ENCODE measurements at regions not wholly inside any gene's neighbourhood (a gene's known extent, or its start where the extent isn't known, plus 50 kb on each side); places are given as distances from the start of the nearest gene placed in this dataset.

GRCh38 chr2:189382668-189383067 lies 58.6 kb upstream of the WDR75 start:
- no peak overlapping the region for H3K4me3 Mint-ChIP-seq (ENCODE audit: low read depth, unreplicated experiment)
- TF ChIP-seq CTCF (IDR thresholded peaks at IDR 0.05; ENCODE audit: unreplicated experiment): no peak
- CTCF ChIA-PET: no interaction called here
- no peak overlapping the region for H3K27ac Mint-ChIP-seq (ENCODE audit: unreplicated experiment)
- H3K9me3 Mint-ChIP-seq (ENCODE audit: low read depth, unreplicated experiment): no peaks in the 10 kb centered on the region
- BruUV-seq (replicated peaks): no TSS peak
- intact Hi-C loops (cut with micrococcal nuclease; ENCODE audit: unreplicated experiment): no loop called here
- peaks cover 12% of the 10 kb centered on the region for H3K4me1 Mint-ChIP-seq (ENCODE audit: low read depth, unreplicated experiment)
- no peaks in the 10 kb centered on the region for H3K27me3 Mint-ChIP-seq (ENCODE audit: unreplicated experiment)
- H3K36me3 Mint-ChIP-seq (ENCODE audit: insufficient read depth, unreplicated experiment): no peaks in the 10 kb centered on the region
- no peak for DNase-seq

GRCh38 chr2:189386741-189387140 lies 54.5 kb upstream of the WDR75 start:
- H3K4me1 Mint-ChIP-seq (ENCODE audit: low read depth, unreplicated experiment): no peaks in the 10 kb centered on the region
- no peak overlapping the region for H3K27ac Mint-ChIP-seq (ENCODE audit: unreplicated experiment)
- H3K27me3 Mint-ChIP-seq (ENCODE audit: unreplicated experiment): no peaks in the 10 kb centered on the region
- no peaks in the 10 kb centered on the region for H3K36me3 Mint-ChIP-seq (ENCODE audit: insufficient read depth, unreplicated experiment)
- intact Hi-C loops (cut with micrococcal nuclease; ENCODE audit: unreplicated experiment): no loop called here
- H3K4me3 Mint-ChIP-seq (ENCODE audit: low read depth, unreplicated experiment): no peak overlapping the region
- TF ChIP-seq CTCF (IDR thresholded peaks at IDR 0.05; ENCODE audit: unreplicated experiment): no peak
- BruUV-seq (replicated peaks): no TSS peak
- CTCF ChIA-PET: no interaction called here
- no peaks in the 10 kb centered on the region for H3K9me3 Mint-ChIP-seq (ENCODE audit: low read depth, unreplicated experiment)
- DNase-seq: no peak

- Mint-ChIP-seq H3K4me3 (ENCODE audit: low read depth, unreplicated experiment) (no peak overlapping the region), H3K27me3 (ENCODE audit: unreplicated experiment) (no peaks in the 10 kb centered on the region), H3K27ac (ENCODE audit: unreplicated experiment) (no peak overlapping the region), H3K9me3 (ENCODE audit: low read depth, unreplicated experiment) (no peaks in the 10 kb centered on the region), H3K4me1 (ENCODE audit: low read depth, unreplicated experiment) (peaks cover 11% of the 10 kb centered on the region), H3K36me3 (ENCODE audit: insufficient read depth, unreplicated experiment) (no peaks in the 10 kb centered on the region)
- BruUV-seq (replicated peaks): no TSS peak
- intact Hi-C loops (cut with micrococcal nuclease; ENCODE audit: unreplicated experiment): no loop called here
- CTCF ChIA-PET: no interaction called here
- no peak for DNase-seq
- no peak for TF ChIP-seq CTCF (IDR thresholded peaks at IDR 0.05; ENCODE audit: unreplicated experiment)
Observed at GRCh38 chr2:189391201-189391600, 50.1 kb upstream of the WDR75 start.
